ENCODE measurements at regions not wholly inside any gene's neighbourhood (a gene's known extent, or its start where the extent isn't known, plus 50 kb on each side); places are given as distances from the start of the nearest gene placed in this dataset.

DNA sequence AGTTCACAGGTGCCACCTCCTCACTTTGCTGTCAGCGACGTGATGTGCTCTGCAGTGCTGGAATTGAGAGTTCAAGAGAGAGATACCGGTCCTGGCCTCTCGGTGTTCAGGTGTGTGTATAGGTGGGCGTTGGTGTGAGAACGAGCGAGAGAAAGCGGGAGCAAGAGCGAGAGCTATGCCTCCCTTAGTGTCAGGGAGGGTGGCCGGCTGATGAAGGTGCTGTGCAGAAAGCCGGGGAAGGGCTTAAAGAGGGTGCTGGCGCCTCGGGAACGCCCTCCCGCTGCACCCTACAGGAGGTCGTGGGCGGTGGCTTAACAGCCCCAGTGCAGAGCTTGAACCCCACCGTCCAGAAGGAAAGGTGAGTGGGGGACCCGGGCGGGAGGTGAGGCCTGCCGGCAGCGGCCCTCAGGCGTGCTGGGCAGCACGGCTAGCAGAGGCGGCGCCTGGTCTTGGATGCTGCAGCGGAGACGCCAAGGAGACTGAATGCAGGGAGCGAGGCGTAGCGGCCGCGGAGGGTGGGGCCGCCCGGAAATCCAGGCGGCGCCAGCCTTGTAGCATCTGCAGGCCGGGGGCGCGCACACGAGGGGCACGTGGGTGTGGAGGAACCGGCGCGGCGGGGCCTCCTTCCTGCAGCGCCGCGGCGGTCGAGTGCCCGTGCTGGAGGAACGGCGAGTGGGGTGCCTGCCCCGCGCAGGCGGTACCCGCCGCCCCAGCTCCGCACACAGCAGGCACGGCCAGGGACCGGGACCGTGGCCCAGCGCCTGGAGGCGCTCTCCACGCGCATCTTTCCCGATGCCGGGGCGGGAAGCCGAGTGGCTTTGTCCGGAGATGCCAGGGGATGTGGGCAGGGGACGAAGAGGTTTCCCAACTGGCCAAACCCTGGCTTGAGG lies 246.8 kb upstream of the TOPAZ1 start:
- POLR2A ChIA-PET: no interaction called here
- Histone ChIP-seq H3K9me3 (peaks cover 4% of the 10 kb centered on the region; the same call in 1 of the 2 replicates), H3K36me3 (ENCODE audit: control insufficient read depth, insufficient read depth, low read length) (no peaks in the 10 kb centered on the region), H3K4me3 (ENCODE audit: low read depth, low read length) (no peak overlapping the region), H3K27me3 (replicated peaks; ENCODE audit: control insufficient read depth, insufficient read depth, low read length) (peaks cover 2% of the 10 kb centered on the region; the same call in 1 of the 2 replicates), H3K4me1 (no peaks in the 10 kb centered on the region)
- TF ChIP-seq, protein P1, sequence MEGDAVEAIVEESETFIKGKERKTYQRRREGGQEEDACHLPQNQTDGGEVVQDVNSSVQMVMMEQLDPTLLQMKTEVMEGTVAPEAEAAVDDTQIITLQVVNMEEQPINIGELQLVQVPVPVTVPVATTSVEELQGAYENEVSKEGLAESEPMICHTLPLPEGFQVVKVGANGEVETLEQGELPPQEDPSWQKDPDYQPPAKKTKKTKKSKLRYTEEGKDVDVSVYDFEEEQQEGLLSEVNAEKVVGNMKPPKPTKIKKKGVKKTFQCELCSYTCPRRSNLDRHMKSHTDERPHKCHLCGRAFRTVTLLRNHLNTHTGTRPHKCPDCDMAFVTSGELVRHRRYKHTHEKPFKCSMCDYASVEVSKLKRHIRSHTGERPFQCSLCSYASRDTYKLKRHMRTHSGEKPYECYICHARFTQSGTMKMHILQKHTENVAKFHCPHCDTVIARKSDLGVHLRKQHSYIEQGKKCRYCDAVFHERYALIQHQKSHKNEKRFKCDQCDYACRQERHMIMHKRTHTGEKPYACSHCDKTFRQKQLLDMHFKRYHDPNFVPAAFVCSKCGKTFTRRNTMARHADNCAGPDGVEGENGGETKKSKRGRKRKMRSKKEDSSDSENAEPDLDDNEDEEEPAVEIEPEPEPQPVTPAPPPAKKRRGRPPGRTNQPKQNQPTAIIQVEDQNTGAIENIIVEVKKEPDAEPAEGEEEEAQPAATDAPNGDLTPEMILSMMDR (IDR thresholded peaks at IDR 0.05; ENCODE audit: insufficient read depth in 1 of 2, low read depth in 1 of 2, low read length in 1 of 2, severe bottlenecking in 1 of 2, unreplicated experiment in 1 of 2): no peak
- peaks cover 15% of the 10 kb centered on the region for H3K27me3 Mint-ChIP-seq (ENCODE audit: insufficient read depth, unreplicated experiment)
- DNase-seq: no peak
- CTCF ChIA-PET: no interaction called here
- peak overlapping the region; percentile 69 for H3K4me3 Mint-ChIP-seq (ENCODE audit: unreplicated experiment)
- no peaks in the 10 kb centered on the region for H3K4me1 Mint-ChIP-seq (ENCODE audit: low read depth, unreplicated experiment)
- H3K36me3 Mint-ChIP-seq (ENCODE audit: insufficient read depth, unreplicated experiment): peaks cover 6% of the 10 kb centered on the region
- H3K9me3 Mint-ChIP-seq (ENCODE audit: unreplicated experiment): no peaks in the 10 kb centered on the region
- H3K27ac Mint-ChIP-seq (ENCODE audit: unreplicated experiment): no peak overlapping the region
- no TSS peak for BruUV-seq (replicated peaks)
- intact Hi-C loops (cut with micrococcal nuclease; ENCODE audit: unreplicated experiment): loop anchor here (5.0 kb wide), 1 partner anchor 202 kb away; no protein-coding TSS in a partner anchor

DNA sequence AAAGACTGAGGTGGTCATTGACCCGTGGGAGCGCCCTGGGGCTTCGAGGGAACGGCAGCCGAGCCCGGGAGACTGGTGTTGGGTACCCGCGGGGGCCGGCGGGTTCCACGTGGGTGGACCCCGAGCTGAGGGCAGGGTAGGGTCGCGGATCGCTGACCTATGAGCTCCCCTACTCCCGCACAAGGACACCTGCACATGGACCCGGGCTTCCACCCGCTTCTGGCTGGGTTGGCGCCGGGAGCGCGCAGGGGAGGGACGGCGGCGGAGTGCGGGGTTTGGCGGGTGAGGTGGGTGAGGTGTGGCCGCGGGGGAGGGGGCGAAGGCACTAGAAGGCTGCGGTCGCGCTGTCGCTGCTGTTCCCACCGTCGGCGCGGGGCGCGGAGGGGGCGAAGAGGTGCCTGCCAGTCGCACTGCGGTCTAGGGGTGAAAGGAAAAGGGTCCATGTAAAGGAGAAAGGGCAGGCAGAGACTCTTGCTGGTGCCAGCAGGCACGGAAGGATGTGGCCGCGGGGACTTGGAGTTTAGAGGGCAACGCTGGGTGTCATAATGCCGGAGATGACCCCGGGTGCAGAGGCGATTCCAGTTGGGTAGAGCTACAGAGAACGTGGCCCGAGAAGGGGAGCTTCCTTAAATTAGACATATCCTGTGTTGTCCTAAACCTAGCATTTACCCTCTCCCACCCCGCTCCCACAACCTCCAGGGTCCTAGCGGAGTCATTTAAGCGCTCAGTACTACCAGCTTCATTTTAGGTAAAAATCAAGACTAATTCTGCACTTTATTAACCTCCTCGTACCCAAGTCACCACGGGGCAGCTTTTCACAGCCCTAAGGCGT lies 245.9 kb upstream of the TOPAZ1 start:
- ChIA-PET POLR2A (no interaction called here), CTCF (interaction anchor here (0.7 kb wide), 1 partner anchor 81 kb away, joined by 3 read pairs; no protein-coding TSS in a partner anchor)
- Histone ChIP-seq H3K9me3 (peaks cover 4% of the 10 kb centered on the region; the same call in 1 of the 2 replicates), H3K4me3 (ENCODE audit: low read depth, low read length) (no peak overlapping the region; the same call in 1 of the 2 replicates), H3K27me3 (replicated peaks; ENCODE audit: control insufficient read depth, insufficient read depth, low read length) (peaks cover 2% of the 10 kb centered on the region; the same call in 1 of the 2 replicates), H3K4me1 (no peaks in the 10 kb centered on the region), H3K36me3 (ENCODE audit: control insufficient read depth, insufficient read depth, low read length) (no peaks in the 10 kb centered on the region)
- peaks cover 6% of the 10 kb centered on the region for H3K36me3 Mint-ChIP-seq (ENCODE audit: insufficient read depth, unreplicated experiment)
- H3K4me3 Mint-ChIP-seq (ENCODE audit: unreplicated experiment): peak overlapping the region; percentile 43
- peaks cover 13% of the 10 kb centered on the region for H3K27me3 Mint-ChIP-seq (ENCODE audit: insufficient read depth, unreplicated experiment)
- DNase-seq: no peak
- intact Hi-C loops (cut with micrococcal nuclease; ENCODE audit: unreplicated experiment): loop anchor here (5.0 kb wide), 1 partner anchor 202 kb away; no protein-coding TSS in a partner anchor
- no peaks in the 10 kb centered on the region for H3K4me1 Mint-ChIP-seq (ENCODE audit: low read depth, unreplicated experiment)
- no TSS peak for BruUV-seq (replicated peaks)
- no peak overlapping the region for H3K27ac Mint-ChIP-seq (ENCODE audit: unreplicated experiment)
- TF ChIP-seq, protein P1 (IDR thresholded peaks at IDR 0.05; ENCODE audit: insufficient read depth in 1 of 2, low read depth in 1 of 2, low read length in 1 of 2, severe bottlenecking in 1 of 2, unreplicated experiment in 1 of 2): no peak
- no peaks in the 10 kb centered on the region for H3K9me3 Mint-ChIP-seq (ENCODE audit: unreplicated experiment)

Data from Caco-2 (cell line).